Lower lobe of right lung (tissue), 2 donors: ENCODE measurements at regions not wholly inside any gene's neighbourhood (a gene's known extent, or its start where the extent isn't known, plus 50 kb on each side); places are given as distances from the start of the nearest gene placed in this dataset.
"Not testable (repeated sequence)": the region's sequence is repeated elsewhere in the genome, so short reads cannot be mapped to it uniquely, and the experiment has no call there.

Experiments
- ATAC-seq, 2 donors: fragments of 200-7000 bp; cut with Tn5 transposase; one replicate each; pipeline ENCODE4 v1.9.1; 2020 to 2022; ENCODE audit warnings: mild to moderate bottlenecking in 2 of 2, moderate library complexity in 2 of 2
- DNase-seq: peaks from one replicate; pipeline ENCODE4 v3.0.0-alpha.2; 2020
- H3K27ac ChIP-seq: fragments of 200-600 bp; one replicate; pipeline ENCODE4 v1.8.0; 2022
- H3K27me3 ChIP-seq: fragments of 200-600 bp; one replicate; pipeline ENCODE4 v1.8.0; 2022; ENCODE audit warnings: low read depth
- H3K36me3 ChIP-seq: fragments of 200-600 bp; one replicate; pipeline ENCODE4 v1.8.0; 2022; ENCODE audit warnings: mild to moderate bottlenecking
- H3K4me1 ChIP-seq: fragments of 200-600 bp; one replicate; pipeline ENCODE4 v1.8.0; 2022
- H3K4me3 ChIP-seq: fragments of 200-600 bp; one replicate; pipeline ENCODE4 v1.8.0; 2022; ENCODE audit warnings: mild to moderate bottlenecking
- H3K9me3 ChIP-seq: fragments of 200-600 bp; one replicate; pipeline ENCODE4 v1.8.0; 2022
- CTCF ChIP-seq: fragments of 200-600 bp; IDR thresholded peaks from one replicate; pipeline ENCODE4 v1.8.0; 2022; ENCODE audit warnings: antibody characterized with exemption, mild to moderate bottlenecking
- intact Hi-C: fragments of 100-400 bp; cut with DNase I; formaldehyde crosslinking; loops from one replicate; pipeline ENCODE4 v1.11.0; 2022
- donor health status: DM: no; HTN: yes; CAD: no; lungs with severe emphysema.

- peak; percentile 21 to 77 for ATAC-seq
- no peak for DNase-seq
- no peak overlapping the region for H3K27ac ChIP-seq
- H3K4me3 ChIP-seq, result no peak overlapping the region
- H3K27me3 ChIP-seq, result no peaks in the 10 kb centered on the region
- intact Hi-C loops, result no loop called here
- no peaks in the 10 kb centered on the region for H3K9me3 ChIP-seq
- peaks cover 12% of the 10 kb centered on the region for H3K4me1 ChIP-seq
- no peaks in the 10 kb centered on the region for H3K36me3 ChIP-seq
- no peak for TF ChIP-seq CTCF
Observed at GRCh38 chr13:80881495-80881894, 540.6 kb upstream of the SPRY2 start.

GRCh38 chr13:80881034-80881433 lies 540.1 kb upstream of the SPRY2 start:
- Histone ChIP-seq H3K4me3 (no peak overlapping the region), H3K9me3 (no peaks in the 10 kb centered on the region), H3K27ac (no peak overlapping the region), H3K4me1 (peaks cover 12% of the 10 kb centered on the region), H3K36me3 (no peaks in the 10 kb centered on the region), H3K27me3 (no peaks in the 10 kb centered on the region)
- ATAC-seq (no peak), DNase-seq (no peak)
- TF ChIP-seq CTCF, result no peak
- intact Hi-C loops, result no loop called here

GRCh38 chr13:80877944-80878241 lies 537.0 kb upstream of the SPRY2 start:
- no peak overlapping the region for H3K27ac ChIP-seq
- H3K4me1 ChIP-seq, result peaks cover 12% of the 10 kb centered on the region
- no peak overlapping the region for H3K4me3 ChIP-seq
- DNase-seq, result no peak
- intact Hi-C loops, result no loop called here
- H3K36me3 ChIP-seq, result no peaks in the 10 kb centered on the region
- no peaks in the 10 kb centered on the region for H3K27me3 ChIP-seq
- ATAC-seq, result no peak
- H3K9me3 ChIP-seq, result no peaks in the 10 kb centered on the region
- no peak for TF ChIP-seq CTCF

- TF ChIP-seq CTCF, result no peak
- DNase-seq, result no peak
- no peak overlapping the region for H3K4me3 ChIP-seq
- ATAC-seq, result no peak
- no peaks in the 10 kb centered on the region for H3K36me3 ChIP-seq
- H3K9me3 ChIP-seq, result no peaks in the 10 kb centered on the region
- intact Hi-C loops, result no loop called here
- H3K27me3 ChIP-seq, result no peaks in the 10 kb centered on the region
- no peak overlapping the region for H3K27ac ChIP-seq
- peaks cover 12% of the 10 kb centered on the region for H3K4me1 ChIP-seq
Observed at GRCh38 chr13:80877209-80877943, 536.5 kb upstream of the SPRY2 start.

GRCh38 chr13:80873589-80873988 lies 532.7 kb upstream of the SPRY2 start:
- intact Hi-C loops, result no loop called here
- H3K4me1 ChIP-seq, result no peaks in the 10 kb centered on the region
- no peaks in the 10 kb centered on the region for H3K9me3 ChIP-seq
- TF ChIP-seq CTCF, result no peak
- H3K27me3 ChIP-seq, result no peaks in the 10 kb centered on the region
- H3K36me3 ChIP-seq, result no peaks in the 10 kb centered on the region
- no peak overlapping the region for H3K27ac ChIP-seq
- DNase-seq (no peak), ATAC-seq (peak; percentile 68 to 69)
- H3K4me3 ChIP-seq, result no peak overlapping the region

GRCh38 chr13:80871971-80872370 lies 531.0 kb upstream of the SPRY2 start:
- H3K4me3 ChIP-seq, ATAC-seq, H3K36me3 ChIP-seq, H3K9me3 ChIP-seq, H3K4me1 ChIP-seq, DNase-seq, intact Hi-C loops, H3K27ac ChIP-seq, H3K27me3 ChIP-seq: not testable (repeated sequence)
